ENCODE measurements at regions not wholly inside any gene's neighbourhood (a gene's known extent, or its start where the extent isn't known, plus 50 kb on each side); places are given as distances from the start of the nearest gene placed in this dataset.

DNA sequence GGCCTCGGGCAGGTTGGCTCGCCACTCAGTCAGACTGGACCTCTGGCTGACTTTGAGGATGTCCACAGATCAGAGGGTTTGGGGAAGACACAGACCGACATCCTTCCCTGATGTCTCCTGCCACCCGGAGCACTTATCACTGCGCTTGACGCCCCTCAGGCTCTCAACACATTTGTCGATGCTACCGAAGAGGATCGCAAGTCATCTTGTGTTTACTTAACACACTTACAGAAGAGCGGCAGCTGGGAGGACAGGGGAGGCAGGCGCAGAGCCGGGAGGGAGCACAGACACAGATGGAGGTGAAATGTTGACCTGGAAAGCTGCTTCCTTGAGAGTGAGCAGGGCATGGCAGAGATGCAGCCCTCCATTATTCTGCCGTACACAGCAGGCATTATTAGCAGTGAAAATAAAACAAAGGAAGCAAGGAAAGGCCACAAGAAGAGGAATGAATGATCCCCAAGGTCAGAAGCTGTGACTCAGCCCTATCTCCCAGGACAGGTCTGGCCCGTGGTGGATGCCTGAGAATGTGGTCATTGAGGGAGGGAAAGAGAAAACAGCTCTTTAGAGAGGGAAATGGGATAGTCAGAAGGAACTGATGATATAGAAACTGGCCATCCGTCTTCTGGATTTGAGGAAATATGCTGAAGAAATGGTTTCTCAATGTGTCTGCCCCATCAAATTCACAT lies 549.5 kb upstream of the ARGLU1 start:
- CTCF ChIA-PET, result interaction anchor here (0.8 to 1.3 kb wide), 3 partner anchors 9 to 497 kb away, joined by 3 to 4 read pairs (median 3); no protein-coding TSS in a partner anchor
- H3K27ac ChIP-seq (ENCODE audit: low read depth, low read length), result no peak overlapping the region
- H3K9me3 ChIP-seq (ENCODE audit: control insufficient read depth, insufficient read depth, low read length), result no peaks in the 10 kb centered on the region
- TF ChIP-seq, protein P1, sequence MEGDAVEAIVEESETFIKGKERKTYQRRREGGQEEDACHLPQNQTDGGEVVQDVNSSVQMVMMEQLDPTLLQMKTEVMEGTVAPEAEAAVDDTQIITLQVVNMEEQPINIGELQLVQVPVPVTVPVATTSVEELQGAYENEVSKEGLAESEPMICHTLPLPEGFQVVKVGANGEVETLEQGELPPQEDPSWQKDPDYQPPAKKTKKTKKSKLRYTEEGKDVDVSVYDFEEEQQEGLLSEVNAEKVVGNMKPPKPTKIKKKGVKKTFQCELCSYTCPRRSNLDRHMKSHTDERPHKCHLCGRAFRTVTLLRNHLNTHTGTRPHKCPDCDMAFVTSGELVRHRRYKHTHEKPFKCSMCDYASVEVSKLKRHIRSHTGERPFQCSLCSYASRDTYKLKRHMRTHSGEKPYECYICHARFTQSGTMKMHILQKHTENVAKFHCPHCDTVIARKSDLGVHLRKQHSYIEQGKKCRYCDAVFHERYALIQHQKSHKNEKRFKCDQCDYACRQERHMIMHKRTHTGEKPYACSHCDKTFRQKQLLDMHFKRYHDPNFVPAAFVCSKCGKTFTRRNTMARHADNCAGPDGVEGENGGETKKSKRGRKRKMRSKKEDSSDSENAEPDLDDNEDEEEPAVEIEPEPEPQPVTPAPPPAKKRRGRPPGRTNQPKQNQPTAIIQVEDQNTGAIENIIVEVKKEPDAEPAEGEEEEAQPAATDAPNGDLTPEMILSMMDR (IDR thresholded peaks at IDR 0.05; ENCODE audit: low read depth, low read length), result no peak
- no peak overlapping the region for H3K4me3 ChIP-seq (ENCODE audit: low read depth, low read length)
- H3K27me3 ChIP-seq (ENCODE audit: control insufficient read depth, insufficient read depth, low read length), result no peaks in the 10 kb centered on the region
- no peak for DNase-seq (ENCODE audit: low read depth, low spot score)
- POLR2A ChIA-PET, result interaction anchor here (0.6 kb wide), 1 partner anchor 83 kb away, joined by 5 read pairs; no protein-coding TSS in a partner anchor

DNA sequence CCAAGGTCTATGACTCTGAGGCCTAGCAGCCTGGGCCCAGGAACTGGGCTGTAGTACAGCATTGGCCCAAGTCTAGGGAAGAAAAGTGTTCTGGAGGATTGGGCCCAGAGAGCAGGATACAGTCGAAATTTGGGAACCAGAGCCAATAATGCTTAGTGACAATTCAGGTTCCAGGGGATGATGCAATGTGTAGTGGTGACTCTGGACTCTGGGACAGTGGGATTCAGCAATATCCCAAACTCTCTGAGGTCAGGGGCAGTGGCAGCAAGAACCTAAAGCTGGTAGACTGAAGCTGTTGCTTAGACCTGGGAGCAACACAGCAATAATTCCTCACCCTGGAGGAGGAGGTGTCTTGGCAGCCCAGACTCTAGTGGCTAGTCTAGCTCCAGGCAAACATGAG lies 545.5 kb upstream of the ARGLU1 start:
- no peak overlapping the region for H3K27ac ChIP-seq (ENCODE audit: low read depth, low read length)
- H3K27me3 ChIP-seq (ENCODE audit: control insufficient read depth, insufficient read depth, low read length), result no peaks in the 10 kb centered on the region
- POLR2A ChIA-PET, result no interaction called here
- H3K9me3 ChIP-seq (ENCODE audit: control insufficient read depth, insufficient read depth, low read length), result no peaks in the 10 kb centered on the region
- CTCF ChIA-PET, result no interaction called here
- TF ChIP-seq, protein P1 (IDR thresholded peaks at IDR 0.05; ENCODE audit: low read depth, low read length), result no peak
- no peak for DNase-seq (ENCODE audit: low read depth, low spot score)
- no peak overlapping the region for H3K4me3 ChIP-seq (ENCODE audit: low read depth, low read length)

DNA sequence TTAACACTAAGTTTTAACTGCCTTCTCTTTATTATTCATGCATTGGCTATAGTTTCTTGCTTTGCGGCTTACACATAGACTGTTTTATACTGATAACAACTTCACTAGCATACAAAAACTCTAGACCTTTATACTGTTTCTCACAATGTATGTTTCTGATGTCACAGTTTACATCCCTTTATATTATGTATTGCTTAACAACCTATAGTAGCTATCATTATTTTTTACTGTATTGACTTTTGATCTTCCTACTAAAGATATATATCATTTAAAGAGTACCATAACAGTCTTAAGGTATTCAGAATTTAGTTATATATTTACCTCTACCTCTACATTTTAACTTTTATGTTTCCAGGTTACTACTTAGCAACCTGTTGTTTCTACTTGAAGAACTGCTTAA lies 543.3 kb upstream of the ARGLU1 start:
- H3K27ac ChIP-seq (ENCODE audit: low read depth, low read length), result no peak overlapping the region
- H3K4me3 ChIP-seq (ENCODE audit: low read depth, low read length), result no peak overlapping the region
- H3K9me3 ChIP-seq (ENCODE audit: control insufficient read depth, insufficient read depth, low read length), result no peaks in the 10 kb centered on the region
- ChIA-PET CTCF (no interaction called here), POLR2A (no interaction called here)
- TF ChIP-seq, protein P1 (IDR thresholded peaks at IDR 0.05; ENCODE audit: low read depth, low read length), result no peak
- no peak for DNase-seq (ENCODE audit: low read depth, low spot score)
- H3K27me3 ChIP-seq (ENCODE audit: control insufficient read depth, insufficient read depth, low read length), result no peaks in the 10 kb centered on the region

DNA sequence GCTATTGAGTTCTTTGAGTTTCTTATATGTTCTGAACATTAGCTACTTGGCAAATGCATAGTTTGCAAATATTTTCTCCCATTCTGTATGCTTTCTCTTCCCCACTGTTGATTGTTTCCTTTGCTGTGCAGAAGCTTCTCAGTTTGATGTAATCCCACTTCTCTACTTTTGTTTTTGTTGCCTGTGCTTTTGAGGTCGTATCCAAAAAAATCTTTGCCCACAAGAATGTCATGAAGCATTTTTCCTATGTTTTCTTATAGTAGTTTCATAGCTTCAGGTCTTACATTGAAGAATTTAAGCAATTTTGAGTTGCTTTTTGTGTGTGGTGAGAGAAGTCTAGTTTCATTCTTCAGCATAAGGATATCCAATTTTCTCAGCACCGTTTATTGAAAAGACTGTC lies 536.7 kb upstream of the ARGLU1 start:
- no peak overlapping the region for H3K4me3 ChIP-seq (ENCODE audit: low read depth, low read length)
- DNase-seq (ENCODE audit: low read depth, low spot score), result peak; percentile 21
- CTCF ChIA-PET, result no interaction called here
- POLR2A ChIA-PET, result no interaction called here
- TF ChIP-seq, protein P1 (IDR thresholded peaks at IDR 0.05; ENCODE audit: low read depth, low read length), result no peak
- no peak overlapping the region for H3K27ac ChIP-seq (ENCODE audit: low read depth, low read length)
- no peaks in the 10 kb centered on the region for H3K9me3 ChIP-seq (ENCODE audit: control insufficient read depth, insufficient read depth, low read length)
- H3K27me3 ChIP-seq (ENCODE audit: control insufficient read depth, insufficient read depth, low read length), result no peaks in the 10 kb centered on the region

DNA sequence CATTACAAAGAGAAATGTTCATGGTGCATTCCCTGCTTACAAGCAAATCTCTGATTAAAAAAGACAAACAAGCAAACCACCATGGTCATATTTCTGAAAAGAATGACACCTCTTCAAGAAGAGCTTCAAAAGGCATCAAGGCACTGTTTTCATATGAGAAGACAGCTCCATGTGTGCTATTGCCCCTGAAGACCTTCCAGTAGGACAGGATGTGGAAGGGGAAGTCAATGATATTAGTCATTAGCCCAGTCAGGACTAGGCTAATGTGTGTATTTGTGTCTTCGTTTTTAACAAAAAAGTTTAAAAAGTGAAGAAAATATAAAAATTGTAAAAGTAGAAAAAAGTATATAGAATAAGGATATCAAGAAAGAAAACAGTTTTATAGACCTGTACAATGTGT lies 534.7 kb upstream of the ARGLU1 start:
- H3K27ac ChIP-seq (ENCODE audit: low read depth, low read length), result no peak overlapping the region
- no peak for DNase-seq (ENCODE audit: low read depth, low spot score)
- H3K27me3 ChIP-seq (ENCODE audit: control insufficient read depth, insufficient read depth, low read length), result no peaks in the 10 kb centered on the region
- no peak overlapping the region for H3K4me3 ChIP-seq (ENCODE audit: low read depth, low read length)
- ChIA-PET CTCF (interaction anchor here (0.7 kb wide), 1 partner anchor 185 kb away, joined by 3 read pairs; no protein-coding TSS in a partner anchor), POLR2A (no interaction called here)
- TF ChIP-seq, protein P1 (IDR thresholded peaks at IDR 0.05; ENCODE audit: low read depth, low read length), result no peak
- H3K9me3 ChIP-seq (ENCODE audit: control insufficient read depth, insufficient read depth, low read length), result no peaks in the 10 kb centered on the region
